ENCODE measurements at regions not wholly inside any gene's neighbourhood (a gene's known extent, or its start where the extent isn't known, plus 50 kb on each side); places are given as distances from the start of the nearest gene placed in this dataset.

GRCh38 chr10:62661143-62661542 is 143.4 kb upstream of the ADO start:
- no peaks in the 10 kb centered on the region for H3K36me3 ChIP-seq (ENCODE audit: control insufficient read depth, insufficient read depth, low read length)
- H3K9me3 ChIP-seq (ENCODE audit: control insufficient read depth, low read length) = no peaks in the 10 kb centered on the region
- H3K79me2 ChIP-seq = no peaks in the 10 kb centered on the region
- no peak for TF ChIP-seq CTCF (IDR thresholded peaks at IDR 0.05)
- no peak overlapping the region for H2AFZ ChIP-seq
- no peaks in the 10 kb centered on the region for H3K27me3 ChIP-seq (ENCODE audit: control insufficient read depth, insufficient read depth, low read length)
- no peak overlapping the region for H3K4me2 ChIP-seq (ENCODE audit: low read length)
- no peak overlapping the region for H3K27ac ChIP-seq
- no peaks in the 10 kb centered on the region for H3K4me1 ChIP-seq
- H3K4me3 ChIP-seq (ENCODE audit: low read depth, low read length) = no peak overlapping the region
- H3K9ac ChIP-seq = no peak overlapping the region

- Histone ChIP-seq H3K4me1 (no peaks in the 10 kb centered on the region), H3K36me3 (ENCODE audit: control insufficient read depth, insufficient read depth, low read length) (no peaks in the 10 kb centered on the region), H3K27ac (no peak overlapping the region), H3K79me2 (no peaks in the 10 kb centered on the region), H2AFZ (no peak overlapping the region), H3K4me2 (ENCODE audit: low read length) (no peak overlapping the region), H3K9me3 (ENCODE audit: control insufficient read depth, low read length) (no peaks in the 10 kb centered on the region), H3K9ac (no peak overlapping the region), H3K4me3 (ENCODE audit: low read depth, low read length) (no peak overlapping the region), H3K27me3 (ENCODE audit: control insufficient read depth, insufficient read depth, low read length) (no peaks in the 10 kb centered on the region)
- no peak for TF ChIP-seq CTCF (IDR thresholded peaks at IDR 0.05)
Measured at GRCh38 chr10:62662486-62662885, 142.0 kb upstream of the ADO start.

GRCh38 chr10:62665771-62666170 is 138.7 kb upstream of the ADO start:
- Histone ChIP-seq H3K4me1 (no peaks in the 10 kb centered on the region), H3K9ac (no peak overlapping the region), H3K9me3 (ENCODE audit: control insufficient read depth, low read length) (no peaks in the 10 kb centered on the region), H3K36me3 (ENCODE audit: control insufficient read depth, insufficient read depth, low read length) (no peaks in the 10 kb centered on the region), H3K79me2 (no peaks in the 10 kb centered on the region), H3K4me3 (ENCODE audit: low read depth, low read length) (no peak overlapping the region), H3K27me3 (ENCODE audit: control insufficient read depth, insufficient read depth, low read length) (no peaks in the 10 kb centered on the region), H3K27ac (no peak overlapping the region), H3K4me2 (ENCODE audit: low read length) (no peak overlapping the region), H2AFZ (no peak overlapping the region)
- no peak for TF ChIP-seq CTCF (IDR thresholded peaks at IDR 0.05)

GRCh38 chr10:62666275-62666674 is 138.2 kb upstream of the ADO start:
- no peak overlapping the region for H3K4me3 ChIP-seq (ENCODE audit: low read depth, low read length)
- no peaks in the 10 kb centered on the region for H3K79me2 ChIP-seq
- H3K4me2 ChIP-seq (ENCODE audit: low read length) = no peak overlapping the region
- no peaks in the 10 kb centered on the region for H3K36me3 ChIP-seq (ENCODE audit: control insufficient read depth, insufficient read depth, low read length)
- H2AFZ ChIP-seq = no peak overlapping the region
- no peak overlapping the region for H3K27ac ChIP-seq
- H3K9me3 ChIP-seq (ENCODE audit: control insufficient read depth, low read length) = no peaks in the 10 kb centered on the region
- TF ChIP-seq CTCF (IDR thresholded peaks at IDR 0.05) = no peak
- H3K4me1 ChIP-seq = no peaks in the 10 kb centered on the region
- H3K27me3 ChIP-seq (ENCODE audit: control insufficient read depth, insufficient read depth, low read length) = no peaks in the 10 kb centered on the region
- H3K9ac ChIP-seq = no peak overlapping the region

GRCh38 chr10:62669341-62669740 is 135.2 kb upstream of the ADO start:
- TF ChIP-seq CTCF (IDR thresholded peaks at IDR 0.05) = no peak
- no peak overlapping the region for H3K4me3 ChIP-seq (ENCODE audit: low read depth, low read length)
- no peak overlapping the region for H2AFZ ChIP-seq
- H3K9ac ChIP-seq = no peak overlapping the region
- no peaks in the 10 kb centered on the region for H3K27me3 ChIP-seq (ENCODE audit: control insufficient read depth, insufficient read depth, low read length)
- no peaks in the 10 kb centered on the region for H3K79me2 ChIP-seq
- no peaks in the 10 kb centered on the region for H3K4me1 ChIP-seq
- H3K27ac ChIP-seq = no peak overlapping the region
- no peaks in the 10 kb centered on the region for H3K9me3 ChIP-seq (ENCODE audit: control insufficient read depth, low read length)
- H3K4me2 ChIP-seq (ENCODE audit: low read length) = no peak overlapping the region
- H3K36me3 ChIP-seq (ENCODE audit: control insufficient read depth, insufficient read depth, low read length) = no peaks in the 10 kb centered on the region
